GM12891 (cell line): ENCODE measurements at regions not wholly inside any gene's neighbourhood (a gene's known extent, or its start where the extent isn't known, plus 50 kb on each side); places are given as distances from the start of the nearest gene placed in this dataset.

Experiments
- DNase-seq: peaks from one replicate; pipeline ENCODE4 v3.0.0; 2011; ENCODE audit warnings: low spot score; ENCODE audit not compliant: insufficient read length
- FAIRE-seq: peaks from 2 replicates; lab custom pipeline; 2011; peaks lifted over from hg19 to GRCh38; lab: Jason Lieb, UNC
- PAX5 ChIP-seq: IDR thresholded peaks from 2 replicates; pipeline ENCODE4 v1.6.1; 2011; ENCODE audit warnings: low read length, moderate library complexity, mild to moderate bottlenecking; ENCODE audit not compliant: insufficient read depth, severe bottlenecking
- POLR2A ChIP-seq: IDR thresholded peaks from 2 replicates; pipeline ENCODE4 v1.6.1; 2011; ENCODE audit warnings: low read depth, low read length, control low read depth
- POLR2AphosphoS5 ChIP-seq: IDR thresholded peaks from 2 replicates; pipeline ENCODE4 v1.6.1; 2011; ENCODE audit warnings: low read depth, low read length, control low read depth
- POU2F2 ChIP-seq: IDR thresholded peaks from 2 replicates; pipeline ENCODE4 v1.6.1; 2011; ENCODE audit warnings: low read depth, mild to moderate bottlenecking, control low read depth, low read length, moderate library complexity
- SPI1 ChIP-seq: IDR thresholded peaks from 2 replicates; pipeline ENCODE4 v1.6.1; 2011; ENCODE audit warnings: low read depth, low read length, control low read depth
- TAF1 ChIP-seq: IDR thresholded peaks from 2 replicates; pipeline ENCODE4 v1.6.1; 2011; ENCODE audit warnings: low read depth, low read length, control low read depth

DNA sequence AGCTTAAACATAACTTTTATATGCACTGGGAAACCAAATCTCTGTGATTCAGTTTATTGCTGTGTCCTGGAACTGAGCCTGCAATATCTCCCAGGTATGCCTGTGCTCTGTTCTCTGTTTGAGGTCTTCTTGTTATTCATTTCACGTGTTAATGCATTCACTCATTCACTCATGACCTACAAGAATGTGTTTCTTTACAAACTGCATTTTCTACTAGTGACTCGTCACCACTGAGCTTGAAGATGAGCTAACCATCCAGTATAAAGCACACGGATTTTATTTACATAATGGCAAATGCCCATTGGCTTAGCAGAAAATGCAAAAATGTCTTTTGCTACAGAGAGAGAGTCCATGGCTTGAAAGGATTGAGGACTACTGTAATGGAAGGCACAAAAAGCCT lies 75.0 kb upstream of the DUSP10 start:
- DNase-seq (no peak), FAIRE-seq (peak; percentile 43)
- no peak for TF ChIP-seq POLR2A
- no peak for TF ChIP-seq TAF1
- no peak for TF ChIP-seq SPI1
- TF ChIP-seq PAX5: no peak
- TF ChIP-seq POU2F2: no peak
- no peak for TF ChIP-seq POLR2AphosphoS5

DNA sequence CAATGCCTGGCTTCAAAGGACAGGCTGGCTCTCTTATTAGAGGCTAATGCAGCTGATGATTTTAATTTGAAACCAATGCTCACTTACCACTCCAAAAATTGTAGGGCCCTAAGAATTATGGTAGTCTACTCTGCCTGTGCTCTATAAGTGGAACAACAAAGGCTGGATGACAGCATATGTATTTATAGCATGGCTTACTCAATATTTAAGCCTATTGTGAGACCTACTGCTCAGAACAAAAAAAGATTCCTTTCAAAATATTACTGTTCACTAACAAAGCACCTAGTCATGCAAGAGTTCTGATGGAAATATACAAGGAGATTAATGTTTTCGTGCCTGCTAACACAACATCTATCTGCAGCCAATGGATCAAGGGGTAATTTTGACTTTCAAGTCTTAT lies 73.8 kb upstream of the DUSP10 start:
- TF ChIP-seq SPI1 (no peak), POU2F2 (no peak), TAF1 (no peak), POLR2AphosphoS5 (no peak), PAX5 (no peak), POLR2A (no peak)
- DNase-seq (no peak), FAIRE-seq (no peak)

- FAIRE-seq: no peak
- TF ChIP-seq POLR2A: no peak
- TF ChIP-seq SPI1: no peak
- TF ChIP-seq POU2F2: no peak
- no peak for TF ChIP-seq POLR2AphosphoS5
- TF ChIP-seq TAF1: no peak
- no peak for TF ChIP-seq PAX5
- DNase-seq: no peak
These were observed 72.0 kb upstream of the DUSP10 start for GRCh38 chr1:221813887-221814286.

- TF ChIP-seq TAF1 (no peak), PAX5 (no peak), POLR2A (no peak), POLR2AphosphoS5 (no peak), SPI1 (no peak), POU2F2 (no peak)
- DNase-seq (no peak), FAIRE-seq (no peak)
These were observed 71.2 kb upstream of the DUSP10 start for GRCh38 chr1:221812905-221813597.

GRCh38 chr1:221812088-221812752 lies 70.3 kb upstream of the DUSP10 start:
- DNase-seq: no peak
- FAIRE-seq: no peak
- TF ChIP-seq TAF1: no peak
- TF ChIP-seq POLR2A: no peak
- no peak for TF ChIP-seq POLR2AphosphoS5
- TF ChIP-seq PAX5: no peak

DNA sequence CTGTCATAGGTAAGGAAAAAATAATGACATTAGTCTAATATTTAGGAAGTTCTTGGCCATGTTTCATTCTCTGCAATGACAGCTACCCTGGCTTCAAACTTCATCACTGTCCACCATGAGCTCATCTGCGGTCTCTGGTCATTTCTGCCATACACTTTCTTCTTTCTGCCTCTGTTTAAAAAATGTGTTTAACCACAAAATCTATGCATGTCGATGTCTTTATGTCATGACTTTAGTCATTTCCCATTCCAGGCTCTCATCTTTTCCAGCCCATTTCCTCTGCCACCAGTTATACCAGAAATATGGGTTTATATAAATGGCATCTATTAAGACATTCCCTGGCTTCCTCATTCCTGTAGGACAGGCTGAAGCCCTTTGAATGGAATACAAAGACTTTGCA lies 68.5 kb upstream of the DUSP10 start:
- DNase-seq (no peak), FAIRE-seq (no peak)
- TF ChIP-seq TAF1 (no peak), POU2F2 (no peak), PAX5 (no peak), SPI1 (no peak), POLR2A (no peak), POLR2AphosphoS5 (no peak)

DNA sequence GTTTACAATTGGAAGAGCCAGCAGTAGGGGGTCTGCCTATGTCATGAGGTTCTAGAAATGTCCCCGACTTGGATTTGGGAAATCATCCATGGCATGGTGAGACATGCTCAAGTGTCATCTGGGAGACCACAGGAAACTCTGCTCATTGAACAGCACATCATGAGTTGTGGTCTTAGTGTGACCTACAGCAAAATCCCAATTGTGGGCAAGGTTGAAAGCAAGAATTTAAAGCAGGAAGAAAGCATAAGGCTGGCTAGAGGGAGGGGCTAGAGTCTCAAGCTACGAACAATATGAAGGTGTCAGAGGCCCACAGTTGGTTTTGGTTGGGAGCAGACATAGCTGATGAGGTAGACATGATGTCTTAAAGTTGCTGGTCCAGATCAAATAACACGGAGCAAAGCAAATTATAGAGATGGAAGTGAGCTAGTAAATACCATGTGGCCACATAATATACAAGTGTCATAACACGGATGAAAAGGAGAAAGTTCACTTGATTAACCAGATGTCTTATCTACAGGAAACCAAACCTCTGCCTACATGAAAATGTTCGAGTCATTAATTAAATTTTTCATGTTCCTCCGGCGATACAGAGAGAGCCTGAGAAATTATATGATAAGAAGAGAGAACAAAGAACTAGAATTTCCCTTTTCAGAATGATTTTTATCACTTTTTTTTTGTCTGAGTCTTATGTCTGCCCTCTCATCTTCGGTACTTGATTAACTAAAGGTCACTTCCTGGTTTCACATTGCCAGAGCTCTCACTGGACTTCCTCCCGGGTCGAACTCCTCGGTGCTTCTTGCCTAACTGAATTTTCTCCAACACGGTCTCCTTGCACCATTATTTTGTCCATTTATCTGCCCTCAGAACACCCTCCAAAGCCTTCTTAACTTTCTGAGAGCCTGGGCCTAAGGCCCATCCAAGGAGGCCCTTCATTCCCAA lies 67.5 kb upstream of the DUSP10 start:
- no peak for DNase-seq
- TF ChIP-seq TAF1 (no peak), SPI1 (peak; percentile 67)
- FAIRE-seq: peak; percentile 84

DNA sequence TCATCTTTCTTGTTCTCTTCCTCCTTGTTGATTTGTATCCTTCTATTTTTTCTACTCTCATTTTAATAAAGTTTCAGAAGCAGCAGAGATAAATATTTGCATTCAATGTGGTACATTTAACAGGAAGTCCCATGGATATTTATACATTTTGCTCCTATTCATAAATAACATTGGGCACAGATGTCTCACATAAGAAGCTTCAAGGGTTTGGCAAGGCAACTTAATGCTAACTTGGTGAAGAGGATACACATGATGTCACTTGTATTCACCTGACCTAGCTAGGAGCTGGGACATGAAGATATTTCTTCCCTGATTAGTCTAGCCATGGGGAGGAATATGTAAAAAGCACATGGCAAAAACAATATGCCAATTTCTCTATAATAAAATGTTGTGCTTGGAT lies 65.1 kb upstream of the DUSP10 start:
- TF ChIP-seq POLR2AphosphoS5 (no peak), TAF1 (no peak), SPI1 (no peak), POU2F2 (no peak), PAX5 (no peak), POLR2A (no peak)
- DNase-seq: no peak
- FAIRE-seq: peak; percentile 77

DNA sequence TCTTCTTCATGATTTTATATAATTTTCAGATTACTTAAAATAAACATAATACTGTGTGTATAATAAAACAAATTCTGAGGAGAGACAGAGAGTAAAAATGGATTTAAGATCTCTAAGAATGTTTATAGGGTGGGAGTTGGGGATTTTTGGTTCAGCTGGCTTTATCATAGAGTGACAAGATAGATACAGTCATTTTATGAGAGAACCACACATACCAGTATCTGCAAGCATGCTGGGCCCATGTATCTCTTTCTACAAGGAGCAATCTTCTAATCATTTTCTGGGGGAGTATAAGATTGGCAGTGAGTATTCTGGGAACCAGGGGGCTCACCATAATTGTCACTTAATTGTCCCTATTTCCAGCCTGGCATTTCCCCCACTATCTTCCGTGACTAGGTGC lies 64.3 kb upstream of the DUSP10 start:
- FAIRE-seq: peak; percentile 65
- no peak for TF ChIP-seq POLR2AphosphoS5
- TF ChIP-seq PAX5: no peak
- TF ChIP-seq POLR2A: no peak
- no peak for TF ChIP-seq TAF1
- no peak for TF ChIP-seq SPI1
- no peak for TF ChIP-seq POU2F2
- DNase-seq: no peak

DNA sequence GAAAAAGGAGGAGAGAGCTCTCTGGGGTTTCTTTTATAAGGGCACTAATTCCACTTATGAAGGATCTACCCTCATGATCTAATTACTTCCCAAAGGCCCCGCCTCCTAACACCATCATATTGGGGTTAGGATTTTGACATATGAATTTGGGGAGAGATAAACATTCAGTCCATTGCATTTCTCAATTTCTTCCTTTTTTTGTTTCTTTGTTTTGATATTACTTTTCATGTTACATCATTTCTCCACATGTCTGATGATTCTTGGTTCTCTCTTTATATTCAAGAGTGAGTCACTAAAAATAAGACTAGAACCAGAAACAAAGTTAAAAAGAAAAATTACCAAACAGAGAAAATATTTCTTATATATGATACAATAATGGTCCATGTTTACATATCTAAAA lies 63.2 kb upstream of the DUSP10 start:
- TF ChIP-seq TAF1 (no peak), POLR2A (no peak), PAX5 (no peak), SPI1 (no peak), POU2F2 (no peak), POLR2AphosphoS5 (no peak)
- DNase-seq (no peak), FAIRE-seq (no peak)
